ENCODE measurements at regions not wholly inside any gene's neighbourhood (a gene's known extent, or its start where the extent isn't known, plus 50 kb on each side); places are given as distances from the start of the nearest gene placed in this dataset.

GRCh38 chr10:105535478-105535877 is 894.4 kb downstream of the SORCS3 start:
- TF ChIP-seq CTCF (IDR thresholded peaks at IDR 0.05) (no peak), POLR2A (IDR thresholded peaks at IDR 0.05) (no peak), POLR2AphosphoS5 (IDR thresholded peaks at IDR 0.05) (no peak)
